Gastrocnemius medialis (tissue), 4 donors: ENCODE measurements at regions not wholly inside any gene's neighbourhood (a gene's known extent, or its start where the extent isn't known, plus 50 kb on each side); places are given as distances from the start of the nearest gene placed in this dataset.

Experiments
- POLR2A ChIP-seq, 2 donors: fragments of 450-650 bp; IDR thresholded peaks; one replicate each; pipeline ENCODE4 v1.6.1; 2017; ENCODE audit warnings: antibody characterized with exemption in 2 of 2, mild to moderate bottlenecking in 2 of 2, moderate library complexity in 2 of 2
- TF ChIP-seq, protein P1 (sequence below), 5 experiments: fragments of 450-650 bp in 3 of 5; fragments of 200-600 bp in 2 of 5; sonication (generic) in 2 of 5; IDR thresholded peaks in 4 of 5; conservative IDR thresholded peaks in 1 of 5; 1 replicate in 4 of 5; 2 replicates in 1 of 5; pipeline ENCODE4 v1.5.1; 2016 to 2019; ENCODE audit warnings: antibody characterized with exemption in 5 of 5, mild to moderate bottlenecking in 3 of 5, moderate library complexity in 3 of 5

DNA sequence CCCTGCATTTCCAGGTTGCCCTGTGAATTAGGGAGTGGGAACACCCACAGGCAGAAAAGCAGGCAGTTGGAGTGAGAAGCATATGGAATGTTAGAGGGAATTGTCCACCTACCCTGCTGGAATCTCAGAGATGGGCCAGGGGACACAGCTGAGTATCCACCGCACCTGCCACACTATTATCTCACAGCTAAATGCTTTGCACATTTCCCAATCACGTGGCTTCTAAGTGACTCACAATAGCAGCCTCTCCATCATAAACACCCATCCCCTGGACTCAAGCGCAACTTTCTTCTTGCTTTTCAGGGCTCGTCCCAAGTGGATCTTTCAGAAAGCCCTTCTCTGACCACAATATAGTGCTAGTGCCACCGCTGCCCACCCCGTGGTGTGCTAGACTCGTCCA lies 389.0 kb upstream of the LMCD1 start:
- TF ChIP-seq, protein P1, sequence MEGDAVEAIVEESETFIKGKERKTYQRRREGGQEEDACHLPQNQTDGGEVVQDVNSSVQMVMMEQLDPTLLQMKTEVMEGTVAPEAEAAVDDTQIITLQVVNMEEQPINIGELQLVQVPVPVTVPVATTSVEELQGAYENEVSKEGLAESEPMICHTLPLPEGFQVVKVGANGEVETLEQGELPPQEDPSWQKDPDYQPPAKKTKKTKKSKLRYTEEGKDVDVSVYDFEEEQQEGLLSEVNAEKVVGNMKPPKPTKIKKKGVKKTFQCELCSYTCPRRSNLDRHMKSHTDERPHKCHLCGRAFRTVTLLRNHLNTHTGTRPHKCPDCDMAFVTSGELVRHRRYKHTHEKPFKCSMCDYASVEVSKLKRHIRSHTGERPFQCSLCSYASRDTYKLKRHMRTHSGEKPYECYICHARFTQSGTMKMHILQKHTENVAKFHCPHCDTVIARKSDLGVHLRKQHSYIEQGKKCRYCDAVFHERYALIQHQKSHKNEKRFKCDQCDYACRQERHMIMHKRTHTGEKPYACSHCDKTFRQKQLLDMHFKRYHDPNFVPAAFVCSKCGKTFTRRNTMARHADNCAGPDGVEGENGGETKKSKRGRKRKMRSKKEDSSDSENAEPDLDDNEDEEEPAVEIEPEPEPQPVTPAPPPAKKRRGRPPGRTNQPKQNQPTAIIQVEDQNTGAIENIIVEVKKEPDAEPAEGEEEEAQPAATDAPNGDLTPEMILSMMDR (IDR thresholded peaks at IDR 0.05 in 4 of 5, conservative IDR thresholded peaks at IDR 0.05 in 1 of 5) = no peak
- TF ChIP-seq POLR2A (IDR thresholded peaks at IDR 0.05) = no peak
